HFF-Myc (cell line): ENCODE measurements at regions not wholly inside any gene's neighbourhood (a gene's known extent, or its start where the extent isn't known, plus 50 kb on each side); places are given as distances from the start of the nearest gene placed in this dataset.
"Not testable (repeated sequence)": the region's sequence is repeated elsewhere in the genome, so short reads cannot be mapped to it uniquely, and the experiment has no call there.

Experiments
- DNase-seq: peaks from one replicate; pipeline ENCODE4 v3.0.0-alpha.2; 2011; ENCODE audit warnings: low read depth; ENCODE audit errors: extremely low read depth
- H3K4me3 ChIP-seq: replicated peaks from 2 replicates; pipeline ENCODE4 v1.5.1; 2011; ENCODE audit warnings: low read depth, mild to moderate bottlenecking, control low read depth, low read length
- TF ChIP-seq, protein P1 (sequence below): IDR thresholded peaks from 2 replicates; pipeline ENCODE4 v1.5.1; 2012; ENCODE audit warnings: mild to moderate bottlenecking, low read depth, low read length, control low read depth; ENCODE audit errors: missing control alignments

DNA sequence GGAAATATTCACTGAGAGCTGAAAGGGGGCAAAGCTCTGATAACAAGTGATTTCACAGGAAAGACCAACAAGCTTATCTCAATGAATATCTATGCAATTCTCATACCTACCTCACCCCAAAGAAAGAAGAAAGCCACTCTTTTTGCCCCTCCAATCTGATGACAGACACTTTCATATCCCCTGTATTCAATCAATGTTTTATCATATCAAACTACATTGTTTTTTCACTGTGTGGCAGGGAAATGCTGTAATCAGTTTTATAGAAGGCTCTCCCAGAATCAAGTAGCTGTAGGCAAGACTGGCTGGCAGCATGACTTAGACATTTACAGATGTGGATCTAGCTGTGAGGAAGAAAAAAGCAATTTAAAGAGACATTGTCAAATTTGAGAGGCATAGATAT, 81.3 kb upstream of the PIK3C3 start:
- no peak overlapping the region for H3K4me3 ChIP-seq
- no peak for DNase-seq

GRCh38 chr18:41872206-41872605, 82.8 kb upstream of the PIK3C3 start:
- no peak overlapping the region for H3K4me3 ChIP-seq
- DNase-seq, result no peak
- TF ChIP-seq, protein P1, sequence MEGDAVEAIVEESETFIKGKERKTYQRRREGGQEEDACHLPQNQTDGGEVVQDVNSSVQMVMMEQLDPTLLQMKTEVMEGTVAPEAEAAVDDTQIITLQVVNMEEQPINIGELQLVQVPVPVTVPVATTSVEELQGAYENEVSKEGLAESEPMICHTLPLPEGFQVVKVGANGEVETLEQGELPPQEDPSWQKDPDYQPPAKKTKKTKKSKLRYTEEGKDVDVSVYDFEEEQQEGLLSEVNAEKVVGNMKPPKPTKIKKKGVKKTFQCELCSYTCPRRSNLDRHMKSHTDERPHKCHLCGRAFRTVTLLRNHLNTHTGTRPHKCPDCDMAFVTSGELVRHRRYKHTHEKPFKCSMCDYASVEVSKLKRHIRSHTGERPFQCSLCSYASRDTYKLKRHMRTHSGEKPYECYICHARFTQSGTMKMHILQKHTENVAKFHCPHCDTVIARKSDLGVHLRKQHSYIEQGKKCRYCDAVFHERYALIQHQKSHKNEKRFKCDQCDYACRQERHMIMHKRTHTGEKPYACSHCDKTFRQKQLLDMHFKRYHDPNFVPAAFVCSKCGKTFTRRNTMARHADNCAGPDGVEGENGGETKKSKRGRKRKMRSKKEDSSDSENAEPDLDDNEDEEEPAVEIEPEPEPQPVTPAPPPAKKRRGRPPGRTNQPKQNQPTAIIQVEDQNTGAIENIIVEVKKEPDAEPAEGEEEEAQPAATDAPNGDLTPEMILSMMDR, result no peak

More for the DNA sequence above, 81.3 kb upstream of the PIK3C3 start:
- TF ChIP-seq, protein P1, result no peak

DNA sequence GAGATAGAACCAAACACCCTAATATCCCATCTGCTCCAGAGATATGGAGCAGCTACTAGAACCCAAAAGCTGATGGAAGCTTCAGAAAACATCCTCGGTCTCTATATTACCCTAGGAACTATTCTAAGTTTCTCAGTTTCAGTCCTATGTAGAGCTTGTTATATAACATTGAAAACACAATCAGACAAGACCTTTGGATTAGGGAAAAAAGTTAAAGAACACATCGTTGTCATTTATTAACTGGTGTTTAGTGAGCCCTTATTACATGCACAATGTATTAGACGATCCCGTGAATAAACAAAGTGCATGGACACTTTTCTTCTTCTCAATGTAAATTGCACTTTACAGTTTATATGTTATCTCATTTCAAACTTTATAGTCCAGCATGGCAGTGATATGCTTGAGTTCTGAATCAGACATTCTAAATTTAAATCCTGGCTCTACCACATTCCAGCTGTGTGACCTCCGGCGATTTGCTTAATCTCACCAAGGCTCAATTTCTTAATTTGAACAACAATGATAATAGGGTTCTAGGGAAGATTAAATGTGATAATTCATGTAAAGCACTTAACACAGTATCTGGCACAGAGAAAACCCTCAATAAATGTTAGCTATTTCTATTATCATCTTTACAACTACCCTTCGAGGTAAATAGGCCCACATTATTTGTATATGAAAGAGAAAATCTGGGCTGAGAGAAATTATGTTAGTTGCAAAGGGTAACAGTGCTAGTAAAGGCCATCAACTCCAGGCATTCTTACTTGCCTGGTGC, 83.6 kb upstream of the PIK3C3 start:
- no peak overlapping the region for H3K4me3 ChIP-seq
- TF ChIP-seq, protein P1, result no peak
- DNase-seq, result no peak

DNA sequence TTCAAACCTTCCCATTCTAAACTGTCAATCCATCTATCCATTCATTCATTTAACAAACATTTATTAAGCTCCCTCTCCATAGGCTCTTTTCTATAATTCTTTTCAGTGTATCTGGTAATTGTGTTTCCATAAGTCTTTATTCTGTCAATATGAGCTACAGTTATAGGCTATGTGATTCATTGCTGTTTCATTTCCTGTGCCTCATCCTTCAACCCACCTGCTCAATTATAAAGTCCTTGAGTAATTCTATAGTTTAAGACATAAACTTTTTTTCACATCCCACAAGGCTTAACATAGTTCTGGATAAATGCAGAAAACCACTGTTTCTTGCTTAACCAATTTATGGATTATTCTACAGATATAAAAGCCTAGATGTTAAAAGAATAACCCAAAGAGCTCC, 84.2 kb upstream of the PIK3C3 start:
- H3K4me3 ChIP-seq, result no peak overlapping the region
- TF ChIP-seq, protein P1, result no peak
- DNase-seq, result no peak

DNA sequence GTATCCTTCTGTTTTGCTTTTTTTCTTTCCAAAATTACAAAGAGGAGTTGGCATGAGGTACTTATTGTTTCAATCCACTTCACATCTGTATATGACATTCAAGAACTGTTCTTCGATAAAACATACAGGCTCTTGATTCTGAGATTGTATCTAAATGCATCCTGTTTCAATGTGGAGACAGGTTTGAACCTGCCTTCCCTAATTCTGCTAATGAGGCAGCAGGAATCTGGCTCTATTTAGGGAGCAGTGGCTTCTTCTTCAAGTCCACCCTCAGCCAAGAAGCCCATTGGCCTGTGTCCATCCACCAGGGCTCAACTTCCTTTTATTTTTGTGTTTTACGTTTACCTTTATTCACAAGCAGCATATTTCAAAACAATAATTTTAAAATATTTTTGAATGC, 84.8 kb upstream of the PIK3C3 start:
- DNase-seq, result no peak
- TF ChIP-seq, protein P1, result no peak
- H3K4me3 ChIP-seq, result no peak overlapping the region

DNA sequence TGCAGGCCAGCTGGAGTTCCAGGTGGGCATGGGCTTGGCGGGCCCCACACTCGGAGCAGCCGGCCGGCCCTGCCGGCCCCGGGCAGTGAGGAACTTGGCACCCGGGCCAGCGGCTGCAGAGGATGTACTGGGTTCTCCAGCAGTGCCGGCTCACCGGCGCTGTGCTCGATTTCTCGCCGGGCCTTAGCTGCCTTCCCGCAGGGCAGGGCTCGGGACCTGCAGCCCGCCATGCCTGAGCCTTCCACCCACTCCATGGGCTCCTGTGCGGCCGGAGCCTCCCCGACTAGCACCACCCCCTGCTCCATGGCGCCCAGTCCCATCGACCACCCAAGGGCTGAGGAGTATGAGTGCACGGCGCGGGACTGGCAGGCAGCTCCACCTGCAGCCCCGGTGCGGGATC, 89.2 kb upstream of the PIK3C3 start:
- DNase-seq, H3K4me3 ChIP-seq: not testable (repeated sequence)

DNA sequence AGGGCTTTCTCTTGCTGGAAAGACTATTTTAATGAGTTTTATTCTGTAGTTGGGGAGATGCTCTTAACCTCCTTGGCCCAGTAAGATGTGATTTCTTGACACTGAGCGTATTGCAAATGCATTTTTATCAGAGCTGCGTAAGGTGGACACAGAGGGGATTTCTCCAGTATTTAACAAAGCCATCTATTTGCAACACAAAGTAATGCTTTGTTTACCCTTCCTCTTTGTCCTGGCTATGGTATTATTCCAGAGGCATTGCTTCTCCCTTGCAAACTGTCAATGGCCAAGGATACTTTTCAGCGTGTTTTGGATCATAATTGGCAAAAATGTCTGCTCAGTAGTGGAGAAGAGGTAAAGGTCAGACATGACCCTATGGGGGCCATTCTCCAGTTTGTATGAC, 90.8 kb upstream of the PIK3C3 start:
- DNase-seq, result no peak
- TF ChIP-seq, protein P1, result no peak
- no peak overlapping the region for H3K4me3 ChIP-seq
